PC-3 (cell line): ENCODE measurements at regions not wholly inside any gene's neighbourhood (a gene's known extent, or its start where the extent isn't known, plus 50 kb on each side); places are given as distances from the start of the nearest gene placed in this dataset.

Source experiments
- ATAC-seq: fragments of 200-7000 bp; cut with Tn5 transposase; 2 replicates; pipeline ENCODE4 v1.9.1; 2020; ENCODE audit warnings: mild to moderate bottlenecking, moderate library complexity
- BruUV-seq: library from RNA; stranded (reverse); fragments of 400-500 nt; replicated peaks from 2 replicates; lab custom pipeline; 2021; lab: Mats Ljungman, UMichigan
- CTCF ChIA-PET: fragments of 300-600 bp; sonication (Branson Sonifier 250); formaldehyde crosslinking; loops from one replicate; lab custom pipeline; 2022; ENCODE audit warnings: antibody characterized with exemption; lab: Charles Lee
- POLR2A ChIA-PET: fragments of 300-600 bp; sonication (Branson Sonifier 250); formaldehyde crosslinking; loops from one replicate; lab custom pipeline; 2022; ENCODE audit warnings: antibody characterized with exemption; ENCODE audit not compliant: unreplicated experiment; lab: Charles Lee
- DNase-seq: peaks from one replicate; pipeline ENCODE4 v3.0.0-alpha.2; 2015
- H2AFZ ChIP-seq: fragments of 300-600 bp; sonication (generic); 2 replicates; pipeline ENCODE4 v1.6.0; 2016; ENCODE audit warnings: antibody characterized with exemption, low read length
- H3F3A ChIP-seq: fragments of 300-600 bp; sonication (generic); one replicate; pipeline ENCODE4 v1.6.0; 2017; ENCODE audit warnings: antibody characterized with exemption, low read length, control low read depth, mild to moderate bottlenecking; ENCODE audit not compliant: unreplicated experiment
- H3K27ac ChIP-seq: fragments of 300-600 bp; sonication (generic); 2 replicates; pipeline ENCODE4 v1.5.1; 2016; ENCODE audit warnings: mild to moderate bottlenecking, low read length
- H3K27me3 ChIP-seq: fragments of 300-600 bp; sonication (generic); 2 replicates; pipeline ENCODE4 v1.6.1; 2016; ENCODE audit warnings: low read length, mixed read lengths
- H3K36me3 ChIP-seq: fragments of 300-600 bp; sonication (generic); 2 replicates; pipeline ENCODE4 v1.6.1; 2016; ENCODE audit warnings: low read depth, mixed run types, low read length, mixed read lengths
- H3K4me1 ChIP-seq: fragments of 300-600 bp; sonication (generic); 2 replicates; pipeline ENCODE4 v1.5.1; 2016; ENCODE audit warnings: low read length; ENCODE audit not compliant: insufficient read depth
- H3K4me2 ChIP-seq: fragments of 300-600 bp; sonication (generic); 2 replicates; pipeline ENCODE4 v1.6.0; 2016; ENCODE audit warnings: low read length
- H3K4me3 ChIP-seq: fragments of 300-600 bp; sonication (generic); 2 replicates; pipeline ENCODE4 v1.5.1; 2016; ENCODE audit warnings: mild to moderate bottlenecking, low read length, mixed read lengths
- H3K79me2 ChIP-seq: fragments of 300-600 bp; sonication (generic); 2 replicates; pipeline ENCODE4 v1.6.1; 2017; ENCODE audit warnings: low read length, mixed read lengths
- H3K9ac ChIP-seq: fragments of 300-600 bp; sonication (generic); 2 replicates; pipeline ENCODE4 v1.6.0; 2016; ENCODE audit warnings: mild to moderate bottlenecking, low read length
- H3K9me2 ChIP-seq: fragments of 300-600 bp; sonication (generic); replicated peaks from 2 replicates; pipeline ENCODE4 v1.6.1; 2016; ENCODE audit warnings: mixed run types, low read length, mixed read lengths
- H3K9me3 ChIP-seq: fragments of 300-600 bp; sonication (generic); 2 replicates; pipeline ENCODE4 v1.6.1; 2016; ENCODE audit warnings: low read length, mixed read lengths
- H4K20me1 ChIP-seq: fragments of 300-600 bp; sonication (generic); 2 replicates; pipeline ENCODE4 v1.6.1; 2016; ENCODE audit warnings: low read length, mixed read lengths
- EZH2 ChIP-seq: fragments of 300-600 bp; sonication (generic); IDR thresholded peaks from one replicate; pipeline ENCODE4 v1.6.1; 2017; ENCODE audit warnings: antibody characterized with exemption, mild to moderate bottlenecking, low read length; ENCODE audit not compliant: unreplicated experiment
- EZH2phosphoT487 ChIP-seq: fragments of 300-600 bp; sonication (generic); IDR thresholded peaks from 2 replicates; pipeline ENCODE4 v1.6.1; 2018; ENCODE audit warnings: mild to moderate bottlenecking, antibody characterized with exemption, low read length, borderline replicate concordance
- intact Hi-C: fragments of 100-400 bp; cut with micrococcal nuclease; formaldehyde crosslinking; loops from 2 replicates; pipeline ENCODE4 v1.9.0; 2023
- TF ChIP-seq, protein P1 (sequence below): fragments of 300-600 bp; sonication (generic); conservative IDR thresholded peaks from 2 replicates; pipeline ENCODE4 v1.5.1; 2017; ENCODE audit warnings: antibody characterized with exemption, low read depth, mild to moderate bottlenecking, low read length

DNA sequence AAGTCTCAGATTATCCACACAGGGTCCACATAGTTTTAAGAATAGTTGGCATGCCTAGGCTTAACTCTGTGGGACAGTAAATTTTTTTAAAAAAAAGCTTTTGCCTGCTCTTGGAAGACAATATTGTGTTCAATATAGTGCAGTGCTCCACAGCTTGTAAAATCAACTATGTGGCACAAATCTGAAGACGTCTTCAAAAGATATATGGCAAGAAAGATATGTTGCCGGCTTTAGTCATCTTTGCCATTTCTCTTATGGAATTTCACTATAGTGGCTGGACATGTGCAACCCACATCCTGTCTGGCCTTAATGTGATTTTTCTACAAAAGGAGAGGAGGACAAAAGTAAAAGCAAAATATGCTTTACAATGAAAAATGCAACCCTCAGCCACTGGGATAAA lies 90.5 kb downstream of the MGST1 start:
- H3K4me2 ChIP-seq, result no peak overlapping the region
- DNase-seq (no peak), ATAC-seq (no peak)
- H3K4me1 ChIP-seq, result no peaks in the 10 kb centered on the region
- H3K79me2 ChIP-seq, result no peaks in the 10 kb centered on the region
- H3K27ac ChIP-seq, result no peak overlapping the region
- no peak overlapping the region for H3K9ac ChIP-seq
- no peaks in the 10 kb centered on the region for H3K36me3 ChIP-seq
- no TSS peak for BruUV-seq
- TF ChIP-seq EZH2 (no peak), EZH2phosphoT487 (no peak)
- TF ChIP-seq, protein P1, sequence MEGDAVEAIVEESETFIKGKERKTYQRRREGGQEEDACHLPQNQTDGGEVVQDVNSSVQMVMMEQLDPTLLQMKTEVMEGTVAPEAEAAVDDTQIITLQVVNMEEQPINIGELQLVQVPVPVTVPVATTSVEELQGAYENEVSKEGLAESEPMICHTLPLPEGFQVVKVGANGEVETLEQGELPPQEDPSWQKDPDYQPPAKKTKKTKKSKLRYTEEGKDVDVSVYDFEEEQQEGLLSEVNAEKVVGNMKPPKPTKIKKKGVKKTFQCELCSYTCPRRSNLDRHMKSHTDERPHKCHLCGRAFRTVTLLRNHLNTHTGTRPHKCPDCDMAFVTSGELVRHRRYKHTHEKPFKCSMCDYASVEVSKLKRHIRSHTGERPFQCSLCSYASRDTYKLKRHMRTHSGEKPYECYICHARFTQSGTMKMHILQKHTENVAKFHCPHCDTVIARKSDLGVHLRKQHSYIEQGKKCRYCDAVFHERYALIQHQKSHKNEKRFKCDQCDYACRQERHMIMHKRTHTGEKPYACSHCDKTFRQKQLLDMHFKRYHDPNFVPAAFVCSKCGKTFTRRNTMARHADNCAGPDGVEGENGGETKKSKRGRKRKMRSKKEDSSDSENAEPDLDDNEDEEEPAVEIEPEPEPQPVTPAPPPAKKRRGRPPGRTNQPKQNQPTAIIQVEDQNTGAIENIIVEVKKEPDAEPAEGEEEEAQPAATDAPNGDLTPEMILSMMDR, result no peak
- H3K9me2 ChIP-seq, result no peaks in the 10 kb centered on the region
- POLR2A ChIA-PET, result no interaction called here
- H3K9me3 ChIP-seq, result no peaks in the 10 kb centered on the region
- H2AFZ ChIP-seq, result no peak overlapping the region
- no peaks in the 10 kb centered on the region for H3F3A ChIP-seq
- CTCF ChIA-PET, result no interaction called here
- H3K27me3 ChIP-seq, result no peaks in the 10 kb centered on the region
- no peaks in the 10 kb centered on the region for H4K20me1 ChIP-seq
- H3K4me3 ChIP-seq, result no peak overlapping the region
- intact Hi-C loops, result no loop called here

DNA sequence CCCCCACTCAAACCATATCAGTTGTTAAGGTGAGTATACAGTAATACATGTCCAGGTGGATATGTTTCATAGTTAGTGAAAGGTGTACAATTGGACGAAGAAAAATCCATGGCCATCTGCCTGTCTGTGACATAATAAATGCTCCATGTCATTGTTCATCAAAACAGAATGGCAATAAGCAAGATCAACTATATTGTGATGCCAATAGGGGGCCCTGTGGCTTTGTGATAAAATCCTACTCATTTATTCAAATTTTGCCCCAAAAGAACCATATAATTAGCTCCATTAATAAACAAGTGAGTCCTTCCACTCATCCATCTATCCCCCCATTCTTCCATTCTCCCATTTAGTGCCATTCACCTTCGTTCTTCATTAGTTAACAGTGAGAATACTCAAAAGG lies 102.0 kb downstream of the MGST1 start:
- CTCF ChIA-PET, result no interaction called here
- Histone ChIP-seq H3K4me1 (no peaks in the 10 kb centered on the region), H3K79me2 (no peaks in the 10 kb centered on the region), H3K27me3 (no peaks in the 10 kb centered on the region), H3K27ac (no peak overlapping the region), H3K4me3 (no peak overlapping the region), H3K9me2 (no peaks in the 10 kb centered on the region), H4K20me1 (no peaks in the 10 kb centered on the region), H3K36me3 (no peaks in the 10 kb centered on the region), H3F3A (no peaks in the 10 kb centered on the region), H2AFZ (no peak overlapping the region), H3K9ac (no peak overlapping the region), H3K4me2 (no peak overlapping the region), H3K9me3 (no peaks in the 10 kb centered on the region)
- DNase-seq (no peak), ATAC-seq (no peak)
- no peak for TF ChIP-seq EZH2phosphoT487
- TF ChIP-seq EZH2, result no peak
- TF ChIP-seq, protein P1, result no peak
- no TSS peak for BruUV-seq
- intact Hi-C loops, result no loop called here
- POLR2A ChIA-PET, result no interaction called here

DNA sequence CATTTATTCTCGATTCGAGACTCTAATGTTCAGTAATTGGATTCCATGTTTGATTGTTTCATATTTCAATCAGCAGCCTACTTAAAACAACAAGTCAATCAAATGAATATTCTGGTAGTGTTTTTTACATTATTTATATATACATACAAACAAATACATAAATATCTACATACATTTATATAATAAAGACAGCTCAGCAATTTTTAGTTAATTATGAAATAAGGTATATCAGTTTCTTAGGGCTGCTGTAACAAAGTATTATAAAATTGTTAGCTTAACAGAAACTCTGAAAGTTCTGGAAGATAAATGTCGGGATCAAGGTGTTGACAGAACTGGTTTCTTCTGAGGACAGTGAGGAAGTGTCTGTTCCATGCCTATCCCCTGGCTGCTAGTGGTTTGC lies 105.9 kb downstream of the MGST1 start:
- no peak for TF ChIP-seq EZH2
- TF ChIP-seq EZH2phosphoT487, result no peak
- Histone ChIP-seq H3K4me2 (no peak overlapping the region), H3K4me3 (no peak overlapping the region), H3K4me1 (no peaks in the 10 kb centered on the region; the same call in 1 of the 2 replicates), H2AFZ (no peak overlapping the region), H3K9me2 (no peaks in the 10 kb centered on the region), H3F3A (no peaks in the 10 kb centered on the region), H3K27me3 (no peaks in the 10 kb centered on the region), H3K9ac (no peak overlapping the region), H3K36me3 (no peaks in the 10 kb centered on the region), H3K79me2 (no peaks in the 10 kb centered on the region), H4K20me1 (no peaks in the 10 kb centered on the region), H3K27ac (no peak overlapping the region), H3K9me3 (no peaks in the 10 kb centered on the region)
- POLR2A ChIA-PET, result no interaction called here
- no peak for DNase-seq
- ATAC-seq, result no peak
- intact Hi-C loops, result no loop called here
- no TSS peak for BruUV-seq
- CTCF ChIA-PET, result no interaction called here
